Transverse colon (tissue), 4 donors: ENCODE measurements at regions not wholly inside any gene's neighbourhood (a gene's known extent, or its start where the extent isn't known, plus 50 kb on each side); places are given as distances from the start of the nearest gene placed in this dataset.

Experiments used
- DNase-seq: peaks from one replicate; pipeline ENCODE4 v3.0.0-alpha.2; 2019
- H3K27ac ChIP-seq, 4 donors: fragments of 200-600 bp; sonication (generic); 2 replicates each; pipeline ENCODE4 v1.5.1; 2016 to 2018; ENCODE audit warnings: inconsistent platforms in 4 of 4
- H3K27me3 ChIP-seq: fragments of 200-600 bp; sonication (generic); 2 replicates; pipeline ENCODE4 v1.5.1; 2017; ENCODE audit warnings: inconsistent platforms
- H3K36me3 ChIP-seq, 4 donors: fragments of 200-600 bp; sonication (generic); 2 replicates each; pipeline ENCODE4 v1.5.1; 2017 to 2019; ENCODE audit warnings: inconsistent platforms in 4 of 4
- H3K4me1 ChIP-seq, 4 donors: fragments of 200-600 bp; sonication (generic); 2 replicates each; pipeline ENCODE4 v1.5.1; 2017 to 2020; ENCODE audit warnings: inconsistent platforms in 4 of 4
- H3K4me3 ChIP-seq, 4 donors: fragments of 200-600 bp; sonication (generic); 1 replicate in 1 of 4; 2 replicates in 3 of 4; pipeline versions ENCODE4 v1.5.1 to v1.6.1; 2017 to 2019; ENCODE audit warnings: inconsistent platforms in 4 of 4
- H3K9me3 ChIP-seq, 2 donors: fragments of 200-600 bp; sonication (generic); 2 replicates each; pipeline ENCODE4 v1.5.1; 2017 to 2019; ENCODE audit warnings: inconsistent platforms in 2 of 2
- CTCF ChIP-seq, 5 experiments: fragments of 200-600 bp in 3 of 5; fragments of 450-650 bp in 2 of 5; sonication (generic) in 3 of 5; IDR thresholded peaks; 1 replicate in 2 of 5; 2 replicates in 3 of 5; pipeline ENCODE4 v1.5.1; 2016 to 2017; ENCODE audit warnings: antibody characterized with exemption in 5 of 5, inconsistent platforms in 3 of 5, mild to moderate bottlenecking in 2 of 5, moderate library complexity in 1 of 5
- EP300 ChIP-seq: sonication (generic); formaldehyde crosslinking; IDR thresholded peaks from one replicate; pipeline ENCODE4 v1.6.1; 2017; ENCODE audit warnings: antibody characterized with exemption, low read depth
- POLR2A ChIP-seq: fragments of 450-650 bp; IDR thresholded peaks from one replicate; pipeline ENCODE4 v1.6.1; 2016; ENCODE audit warnings: antibody characterized with exemption, mild to moderate bottlenecking, moderate library complexity
- POLR2AphosphoS5 ChIP-seq, 3 donors: sonication (generic); formaldehyde crosslinking; IDR thresholded peaks; one replicate each; pipeline ENCODE4 v1.6.1; 2016; ENCODE audit warnings: antibody characterized with exemption in 3 of 3
- WGBS, 2 donors: methylation state at CpG; one replicate each; pipeline ENCODE4 v1.1.5; 2018; ENCODE audit warnings: low coverage in 1 of 2; 5-methylcytosine and 5-hydroxymethylcytosine counted together
- in situ Hi-C, 4 donors: fragments of 200-750 bp; cut with MboI; loops; one replicate each; pipeline versions ENCODE4 v1.15.0 to v1.15.1; 2017; ENCODE audit warnings: low sequenced_read_pairs in 3 of 4, low pct_ligation_motif_present in 1 of 4, low pct_unique_long_range_greater_than_20kb in 1 of 4
- intact Hi-C: fragments of 100-400 bp; cut with DNase I; formaldehyde crosslinking; loops from one replicate; pipeline ENCODE4 v1.15.1; 2023; ENCODE audit warnings: low total_unique reads

- TF ChIP-seq POLR2AphosphoS5 (IDR thresholded peaks at IDR 0.05): no peak
- TF ChIP-seq EP300: no peak
- TF ChIP-seq POLR2A: no peak
- TF ChIP-seq CTCF (IDR thresholded peaks at IDR 0.05): no peak
- H3K36me3 ChIP-seq: no peaks in the 10 kb centered on the region
- DNase-seq: no peak
- H3K27ac ChIP-seq: no peak overlapping the region
- no peaks in the 10 kb centered on the region for H3K9me3 ChIP-seq
- no peaks in the 10 kb centered on the region for H3K4me1 ChIP-seq
- in situ Hi-C loops (no loop called here), intact Hi-C loops (no loop called here)
- H3K27me3 ChIP-seq: no peaks in the 10 kb centered on the region
- H3K4me3 ChIP-seq: no peak overlapping the region
These were observed 902.6 kb upstream of the GCFC2 start for GRCh38 chr2:76613330-76613729.

- no peaks in the 10 kb centered on the region for H3K36me3 ChIP-seq
- H3K9me3 ChIP-seq: no peaks in the 10 kb centered on the region
- no peak for DNase-seq
- no peak overlapping the region for H3K4me3 ChIP-seq
- TF ChIP-seq EP300 (no peak), POLR2AphosphoS5 (IDR thresholded peaks at IDR 0.05) (no peak), CTCF (IDR thresholded peaks at IDR 0.05) (no peak), POLR2A (no peak)
- in situ Hi-C loops (no loop called here), intact Hi-C loops (no loop called here)
- WGBS, 2 donors: 51 to 55% methylated on average over 2 of the region's 2 CpGs
- no peaks in the 10 kb centered on the region for H3K4me1 ChIP-seq
- no peaks in the 10 kb centered on the region for H3K27me3 ChIP-seq
- no peak overlapping the region for H3K27ac ChIP-seq
These were observed 902.0 kb upstream of the GCFC2 start for GRCh38 chr2:76612764-76613163.

- no peaks in the 10 kb centered on the region for H3K36me3 ChIP-seq
- no peak for TF ChIP-seq CTCF (IDR thresholded peaks at IDR 0.05)
- no peak for TF ChIP-seq POLR2A
- TF ChIP-seq POLR2AphosphoS5 (IDR thresholded peaks at IDR 0.05): no peak
- no peak for TF ChIP-seq EP300
- no peak for DNase-seq
- no peaks in the 10 kb centered on the region for H3K27me3 ChIP-seq
- no peaks in the 10 kb centered on the region for H3K9me3 ChIP-seq
- in situ Hi-C loops (no loop called here), intact Hi-C loops (no loop called here)
- H3K4me3 ChIP-seq: no peak overlapping the region
- no peak overlapping the region for H3K27ac ChIP-seq
- 74 to 77% methylated on average over 3 of the region's 3 CpGs for WGBS, 2 donors
- no peaks in the 10 kb centered on the region for H3K4me1 ChIP-seq
These were observed 899.7 kb upstream of the GCFC2 start for GRCh38 chr2:76610451-76610850.

GRCh38 chr2:76599732-76600368 lies 889.1 kb upstream of the GCFC2 start:
- Histone ChIP-seq H3K27me3 (no peaks in the 10 kb centered on the region), H3K4me1 (no peaks in the 10 kb centered on the region), H3K36me3 (no peaks in the 10 kb centered on the region), H3K4me3 (no peak overlapping the region), H3K9me3 (no peaks in the 10 kb centered on the region), H3K27ac (no peak overlapping the region)
- DNase-seq: peak; percentile 41
- 11 to 21% methylated on average over 2 to 4 of the region's 4 CpGs for WGBS, 2 donors
- in situ Hi-C loops (no loop called here), intact Hi-C loops (no loop called here)
- TF ChIP-seq CTCF (IDR thresholded peaks at IDR 0.05) (peak; percentile 53 to 71 (median 71)), POLR2A (no peak)
